ENCODE measurements at regions not wholly inside any gene's neighbourhood (a gene's known extent, or its start where the extent isn't known, plus 50 kb on each side); places are given as distances from the start of the nearest gene placed in this dataset.
"Not testable (repeated sequence)": the region's sequence is repeated elsewhere in the genome, so short reads cannot be mapped to it uniquely, and the experiment has no call there.

- no peak for FAIRE-seq
- no peak for DNase-seq (ENCODE audit: low spot score)
Measured at GRCh38 chr10:8173243-8173865, 118.9 kb downstream of the GATA3 start.

DNA sequence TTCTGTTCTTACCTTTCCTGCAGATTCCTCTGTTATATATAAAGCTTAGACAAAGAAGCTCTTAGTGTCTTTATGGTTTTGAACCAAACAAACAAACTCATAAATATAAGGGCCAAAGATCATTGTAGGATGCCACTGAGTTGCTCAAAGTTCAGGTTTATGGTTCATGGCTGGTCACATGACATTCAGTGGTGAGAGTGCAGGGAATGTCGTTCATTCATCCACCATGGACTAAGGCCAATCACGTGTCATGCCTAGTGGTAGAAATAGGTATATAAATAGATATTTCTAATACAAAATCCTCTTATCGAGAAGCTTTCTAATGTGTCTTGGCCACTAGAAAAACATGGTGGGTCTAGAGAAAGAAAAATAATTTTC lies 119.4 kb downstream of the GATA3 start:
- FAIRE-seq (no peak), DNase-seq (ENCODE audit: low spot score) (no peak)

DNA sequence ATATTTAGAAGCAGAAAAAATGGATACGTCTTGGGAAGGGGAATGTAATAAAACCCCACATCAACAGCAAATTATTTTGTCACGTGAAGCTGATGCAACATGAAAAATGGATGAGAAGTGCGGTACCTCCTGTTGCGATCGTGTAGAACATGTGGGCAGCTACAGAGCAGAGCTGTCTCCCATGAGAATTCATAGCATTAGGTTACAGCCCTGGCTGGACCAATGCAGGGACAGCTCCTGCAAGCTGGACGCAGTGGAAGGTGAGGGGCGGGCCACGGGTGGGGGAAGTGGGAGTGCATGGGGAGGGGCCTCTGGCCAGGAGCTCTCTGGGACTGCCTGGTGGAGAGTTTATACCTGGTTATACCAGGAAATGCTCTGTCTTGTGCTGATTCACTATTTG lies 120.3 kb downstream of the GATA3 start:
- FAIRE-seq (no peak), DNase-seq (ENCODE audit: low spot score) (no peak)

GRCh38 chr10:8177526-8177925 lies 123.0 kb downstream of the GATA3 start:
- not testable (repeated sequence) for FAIRE-seq; DNase-seq (ENCODE audit: low spot score)

GRCh38 chr10:8179773-8180172 lies 125.3 kb downstream of the GATA3 start:
- not testable (repeated sequence) for FAIRE-seq; DNase-seq (ENCODE audit: low spot score)

DNA sequence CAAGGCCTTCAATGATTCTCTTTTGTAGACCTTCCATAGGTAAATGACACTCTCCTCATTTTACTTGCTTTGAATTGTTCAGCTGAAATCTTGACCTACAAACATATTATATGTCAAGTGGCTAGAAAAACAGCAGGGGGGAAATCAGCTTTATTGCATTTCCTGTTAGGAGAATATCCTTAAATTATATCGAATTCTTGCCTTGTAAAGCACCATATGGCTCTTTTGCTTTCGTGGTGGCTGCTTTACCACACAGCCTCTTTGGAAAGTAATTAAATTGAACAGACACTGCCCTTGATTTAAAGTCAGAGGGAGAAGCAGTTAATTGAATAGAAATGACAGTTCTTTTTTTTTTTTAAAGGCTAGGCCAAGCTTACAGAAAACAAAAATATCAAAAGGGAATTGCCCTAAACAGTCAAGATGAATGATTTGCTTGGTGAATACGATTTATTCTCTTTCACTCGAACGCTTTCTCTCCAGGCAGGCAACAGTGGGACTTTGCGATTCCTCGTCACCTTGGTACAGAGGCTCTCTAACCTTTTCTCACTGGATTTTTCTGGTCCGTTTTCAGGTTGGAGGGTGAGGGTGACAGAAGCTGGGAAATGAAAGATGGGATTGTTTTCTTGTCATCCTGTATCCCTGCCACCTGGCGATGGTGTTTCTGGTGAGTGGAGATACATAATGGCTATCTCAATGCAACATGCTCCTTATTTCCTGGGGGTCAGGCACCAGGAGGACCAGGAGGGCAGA lies 126.0 kb downstream of the GATA3 start:
- no peak for DNase-seq (ENCODE audit: low spot score)
- no peak for FAIRE-seq

DNA sequence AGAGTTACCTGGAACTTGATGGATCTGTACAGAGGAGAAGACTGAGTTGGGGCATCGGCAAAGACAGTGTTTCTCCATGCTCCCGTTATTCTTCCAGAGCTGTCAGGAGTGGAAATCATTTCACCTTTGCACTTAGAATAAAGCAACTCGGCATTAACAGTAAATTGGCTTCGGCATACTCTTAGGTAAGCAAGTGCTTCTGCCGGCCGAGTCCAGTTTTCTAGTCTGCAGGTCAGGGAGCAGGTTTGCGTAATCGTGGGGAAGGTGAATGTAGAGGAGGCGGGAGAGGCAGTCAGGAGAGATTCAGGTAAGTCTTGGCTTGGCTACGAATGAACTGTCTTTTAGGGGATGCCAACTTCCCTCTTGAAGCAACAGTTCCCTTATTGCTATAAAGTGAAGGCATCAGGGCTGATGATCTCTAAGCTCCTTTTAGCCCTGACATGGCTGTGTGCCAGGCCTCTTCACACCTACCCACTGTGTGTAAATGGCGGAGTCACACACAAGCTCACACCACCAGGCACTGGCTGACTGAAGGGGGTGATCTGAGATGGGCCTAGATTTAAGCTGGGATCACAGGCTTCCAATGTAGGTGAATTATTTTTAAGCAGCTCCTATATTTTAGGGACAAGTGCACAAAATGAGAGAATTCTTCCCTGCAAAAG lies 127.1 kb downstream of the GATA3 start:
- no peak for FAIRE-seq
- no peak for DNase-seq (ENCODE audit: low spot score)

DNA sequence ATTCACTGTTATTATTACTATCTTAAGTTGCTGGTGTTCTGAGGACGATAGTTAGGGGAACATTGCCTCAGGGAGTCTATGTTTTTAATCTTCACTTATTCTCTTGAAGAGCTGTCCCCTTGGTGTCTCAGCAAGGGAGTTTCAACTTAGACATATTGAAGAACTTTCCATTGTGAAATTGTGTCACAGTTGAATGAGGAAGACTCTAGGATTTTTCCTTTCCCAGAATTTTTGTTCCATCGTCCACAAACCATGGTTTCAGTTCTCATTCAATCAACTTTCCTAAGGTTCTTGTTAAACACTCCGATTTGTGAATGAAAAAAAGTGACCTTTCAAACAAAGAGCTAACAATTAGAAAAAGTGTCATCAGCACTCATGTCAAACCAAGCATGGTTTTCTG lies 128.3 kb downstream of the GATA3 start:
- no peak for FAIRE-seq
- no peak for DNase-seq (ENCODE audit: low spot score)

GRCh38 chr10:8183241-8183704 lies 128.8 kb downstream of the GATA3 start:
- FAIRE-seq, result no peak
- peak; percentile 30 for DNase-seq (ENCODE audit: low spot score)

DNA sequence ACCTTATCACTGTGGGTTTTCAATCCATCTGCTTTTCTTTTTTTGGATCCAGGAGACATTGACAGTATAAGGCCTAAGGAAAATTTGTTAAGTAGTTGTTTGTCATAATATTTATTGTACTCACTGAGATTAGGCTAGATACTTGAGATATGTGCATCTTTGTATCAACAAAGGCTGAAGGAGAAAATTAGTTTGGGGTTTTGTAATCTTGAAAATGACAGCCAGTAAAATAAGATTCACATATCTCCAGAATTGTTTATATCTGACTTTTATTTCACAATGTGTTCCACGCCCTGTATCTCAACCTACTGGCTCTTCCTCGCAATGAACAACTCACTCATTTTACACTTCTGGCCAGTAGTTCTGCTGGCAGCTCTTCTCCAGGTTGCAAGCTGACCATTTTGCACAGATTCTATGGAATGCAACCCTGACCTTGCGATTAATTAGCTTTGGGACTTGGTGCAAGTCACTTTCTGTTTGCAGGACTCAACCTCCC lies 132.7 kb downstream of the GATA3 start:
- FAIRE-seq (no peak), DNase-seq (ENCODE audit: low spot score) (no peak)

- no peak for DNase-seq (ENCODE audit: low spot score)
- no peak for FAIRE-seq
Measured at GRCh38 chr10:8189458-8189857, 135.0 kb downstream of the GATA3 start.

GRCh38 chr10:8192301-8192700 lies 137.8 kb downstream of the GATA3 start:
- FAIRE-seq (no peak), DNase-seq (ENCODE audit: low spot score) (no peak)

DNA sequence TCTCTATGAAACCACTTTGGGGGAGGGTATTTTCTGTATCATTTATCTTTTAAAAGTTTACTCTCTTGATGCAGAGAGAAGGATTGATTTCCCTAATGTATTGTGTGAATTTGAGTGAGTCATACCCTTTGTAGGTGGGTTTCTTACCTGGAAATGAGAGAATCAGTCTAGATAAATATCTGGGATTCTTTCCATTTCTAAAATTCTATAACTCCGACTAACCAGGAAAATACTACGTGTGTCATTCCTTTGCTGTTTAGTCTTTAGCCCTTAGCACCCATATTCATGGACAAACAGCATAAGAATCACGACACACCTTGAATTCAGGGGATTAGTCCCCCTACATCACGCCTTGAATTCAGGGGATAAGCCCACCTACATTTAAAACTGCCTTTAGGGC lies 139.1 kb downstream of the GATA3 start:
- FAIRE-seq (no peak), DNase-seq (ENCODE audit: low spot score) (peak; percentile 11)

- DNase-seq (ENCODE audit: low spot score), result no peak
Measured at GRCh38 chr10:8194050-8194449, 139.6 kb downstream of the GATA3 start.

DNA sequence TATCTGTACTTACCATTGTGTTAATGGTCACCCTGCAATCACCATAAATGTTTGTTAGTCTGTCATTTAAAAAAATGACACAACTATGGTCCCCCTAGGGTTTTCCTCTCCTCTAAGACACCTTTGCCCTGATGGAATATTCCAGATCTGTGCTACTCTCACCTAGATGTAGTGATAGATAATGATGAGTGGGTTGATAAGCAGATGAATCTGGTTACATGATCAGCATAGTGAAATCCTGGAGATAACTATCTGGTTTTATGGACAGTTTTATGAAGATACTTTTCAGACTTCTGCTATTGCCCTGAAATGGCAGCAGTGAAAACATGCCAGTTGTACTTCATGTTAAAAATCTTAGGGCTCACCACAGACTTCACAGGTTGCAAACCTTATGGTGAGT lies 152.4 kb downstream of the GATA3 start:
- no peak for FAIRE-seq

More at GRCh38 chr10:8194050-8194449, 139.6 kb downstream of the GATA3 start:
- FAIRE-seq, result no peak

DNA sequence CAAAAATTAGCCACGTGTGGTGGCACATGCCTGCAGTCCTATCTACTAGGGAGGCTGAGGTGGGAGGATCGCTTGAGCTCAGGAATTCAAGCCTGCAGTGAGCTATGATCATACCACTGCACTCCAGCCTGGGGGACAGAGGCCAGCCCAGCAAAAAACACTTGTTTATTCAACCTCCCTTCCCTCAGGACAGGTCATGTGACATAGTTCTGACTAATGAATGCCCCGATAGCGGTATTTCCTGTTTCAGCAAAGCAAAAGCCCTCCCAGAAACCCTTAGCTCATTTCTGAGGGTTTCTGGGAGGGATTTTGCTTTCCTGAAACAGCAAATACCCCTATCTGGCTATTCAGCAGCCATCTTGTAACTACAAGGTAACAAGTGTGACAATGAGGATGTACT lies 157.1 kb downstream of the GATA3 start:
- DNase-seq (ENCODE audit: low spot score), result no peak
- no peak for FAIRE-seq

More for the DNA sequence above, 152.4 kb downstream of the GATA3 start:
- no peak for DNase-seq (ENCODE audit: low spot score)

DNA sequence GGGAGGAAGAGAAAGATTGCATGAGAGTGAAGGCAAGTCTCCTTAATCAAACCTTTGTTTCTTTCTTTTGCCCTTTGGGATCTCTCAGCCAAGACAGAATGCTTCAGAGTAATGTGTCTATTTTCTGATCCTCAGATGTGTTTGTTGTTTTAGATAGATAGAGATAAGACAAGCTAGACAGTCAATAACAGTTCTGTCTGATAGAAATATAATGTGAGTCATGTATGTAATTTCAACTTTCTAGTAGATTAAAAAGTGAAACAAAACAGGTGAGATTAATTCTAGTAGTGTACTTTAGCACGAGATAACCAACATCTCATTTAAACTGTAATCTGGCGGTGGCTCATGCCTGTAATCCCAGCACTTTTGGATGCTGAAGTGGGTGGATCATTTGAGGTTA lies 159.2 kb downstream of the GATA3 start:
- DNase-seq (ENCODE audit: low spot score), result no peak
- FAIRE-seq, result no peak

- no peak for FAIRE-seq
- DNase-seq (ENCODE audit: low spot score), result no peak
Measured at GRCh38 chr10:8214587-8214986, 160.1 kb downstream of the GATA3 start.

DNA sequence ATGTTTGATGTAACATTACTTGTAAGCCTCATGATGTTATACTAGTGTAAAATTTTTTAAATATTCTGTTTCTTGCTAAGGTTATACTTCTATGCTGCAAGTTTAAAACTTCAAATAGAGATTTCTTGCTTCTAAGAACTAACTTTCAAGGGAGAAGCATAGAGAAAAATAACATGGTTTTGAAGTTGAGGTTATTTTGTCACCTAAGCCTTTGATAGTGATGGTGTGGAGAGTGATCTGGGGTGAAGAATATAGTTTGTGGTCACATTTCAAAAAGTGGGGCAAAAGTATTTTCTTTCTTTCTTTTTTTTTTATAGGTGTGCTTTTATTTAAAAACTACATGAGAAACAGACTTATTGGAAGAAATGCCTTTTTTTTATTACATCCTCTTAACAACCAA lies 162.4 kb downstream of the GATA3 start:
- no peak for DNase-seq (ENCODE audit: low spot score)
- no peak for FAIRE-seq

DNA sequence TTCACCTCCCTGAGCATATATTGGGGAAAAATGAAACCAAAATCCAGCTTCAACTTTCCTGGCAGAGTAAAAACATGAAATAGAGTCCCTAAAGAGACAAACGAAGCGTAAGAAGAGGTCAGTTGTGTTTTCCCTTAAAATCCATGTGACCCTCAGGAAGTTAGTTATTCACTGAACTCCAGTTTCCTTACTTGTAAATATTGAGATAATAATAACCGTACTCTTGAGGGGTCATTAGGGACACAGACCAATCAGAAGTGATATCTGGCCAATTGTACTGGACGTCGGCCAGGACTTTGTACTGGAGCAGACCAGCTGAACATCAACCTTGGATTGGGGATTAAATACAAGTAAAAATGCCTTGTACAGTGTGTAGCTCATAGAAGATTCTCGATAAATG lies 167.0 kb downstream of the GATA3 start:
- no peak for DNase-seq (ENCODE audit: low spot score)
- FAIRE-seq, result no peak

GRCh38 chr10:8224591-8224990 lies 170.1 kb downstream of the GATA3 start:
- FAIRE-seq (no peak), DNase-seq (ENCODE audit: low spot score) (no peak)

GRCh38 chr10:8225187-8225586 lies 170.7 kb downstream of the GATA3 start:
- DNase-seq (ENCODE audit: low spot score) (no peak), FAIRE-seq (no peak)

All from RCC 7860 (cell line).